A673 (cell line): ENCODE measurements at regions not wholly inside any gene's neighbourhood (a gene's known extent, or its start where the extent isn't known, plus 50 kb on each side); places are given as distances from the start of the nearest gene placed in this dataset.

Experiments used
- BruUV-seq: library from RNA; stranded (reverse); fragments of 400-500 nt; replicated peaks from 2 replicates; lab custom pipeline; 2021; lab: Mats Ljungman, UMichigan
- CTCF ChIA-PET: fragments of 300-600 bp; sonication (Branson Sonifier 250); formaldehyde crosslinking; loops from one replicate; lab custom pipeline; 2022; ENCODE audit warnings: antibody characterized with exemption; lab: Charles Lee
- POLR2A ChIA-PET: fragments of 300-600 bp; sonication (Branson Sonifier 250); formaldehyde crosslinking; loops from one replicate; lab custom pipeline; 2022; ENCODE audit warnings: antibody characterized with exemption; ENCODE audit not compliant: low non-redundant PET; lab: Charles Lee
- DNase-seq: peaks from one replicate; pipeline ENCODE4 v3.0.0-alpha.2; 2015; ENCODE audit warnings: low spot score
- H3K27ac ChIP-seq: fragments of 200-600 bp; sonication (generic); 2 replicates; pipeline ENCODE4 v1.5.1; 2016; ENCODE audit warnings: mixed run types, low read depth, mild to moderate bottlenecking, mixed read lengths, antibody characterized with exemption, low read length; ENCODE audit not compliant: poor library complexity, severe bottlenecking
- H3K27me3 ChIP-seq: fragments of 200-600 bp; sonication (generic); replicated peaks from 2 replicates; pipeline ENCODE4 v1.6.1; 2017; ENCODE audit warnings: mixed run types, low read depth, mild to moderate bottlenecking, mixed read lengths, antibody characterized with exemption, low read length; ENCODE audit not compliant: insufficient read depth, poor library complexity
- H3K36me3 ChIP-seq: fragments of 200-600 bp; sonication (generic); 2 replicates; pipeline ENCODE4 v1.6.1; 2016; ENCODE audit warnings: mixed run types, mild to moderate bottlenecking, mixed read lengths, antibody characterized with exemption, low read length; ENCODE audit not compliant: insufficient read depth, poor library complexity, severe bottlenecking
- H3K4me1 ChIP-seq: fragments of 200-600 bp; sonication (generic); 2 replicates; pipeline ENCODE4 v1.6.1; 2017; ENCODE audit warnings: mixed run types, mild to moderate bottlenecking, mixed read lengths, antibody characterized with exemption, low read length; ENCODE audit not compliant: insufficient read depth, poor library complexity, severe bottlenecking
- H3K4me3 ChIP-seq: fragments of 200-600 bp; sonication (generic); 2 replicates; pipeline ENCODE4 v1.5.1; 2016; ENCODE audit warnings: low read depth, mixed run types, mild to moderate bottlenecking, mixed read lengths, low read length; ENCODE audit not compliant: poor library complexity, severe bottlenecking
- H3K9me3 ChIP-seq: fragments of 200-600 bp; sonication (generic); 2 replicates; pipeline ENCODE4 v1.6.1; 2016; ENCODE audit warnings: mixed run types, low read depth, mild to moderate bottlenecking, mixed read lengths, antibody characterized with exemption, low read length; ENCODE audit not compliant: poor library complexity, severe bottlenecking
- EZH2 ChIP-seq: fragments of 200-600 bp; sonication (generic); IDR thresholded peaks from 2 replicates; pipeline ENCODE4 v1.6.1; 2017; ENCODE audit warnings: borderline replicate concordance, low read depth, mild to moderate bottlenecking, mixed read lengths, antibody characterized with exemption, low read length; ENCODE audit not compliant: poor library complexity, severe bottlenecking
- intact Hi-C: fragments of 100-400 bp; cut with micrococcal nuclease; formaldehyde crosslinking; loops from one replicate; pipeline ENCODE4 v1.10.0; 2022; ENCODE audit not compliant: unreplicated experiment
- TF ChIP-seq, protein P1 (sequence below): fragments of 300-800, 200-600 bp; sonication (generic); conservative IDR thresholded peaks from 2 replicates; pipeline ENCODE4 v1.5.1; 2017; ENCODE audit warnings: low read depth, mild to moderate bottlenecking, antibody characterized with exemption, low read length, moderate library complexity, mixed read lengths

DNA sequence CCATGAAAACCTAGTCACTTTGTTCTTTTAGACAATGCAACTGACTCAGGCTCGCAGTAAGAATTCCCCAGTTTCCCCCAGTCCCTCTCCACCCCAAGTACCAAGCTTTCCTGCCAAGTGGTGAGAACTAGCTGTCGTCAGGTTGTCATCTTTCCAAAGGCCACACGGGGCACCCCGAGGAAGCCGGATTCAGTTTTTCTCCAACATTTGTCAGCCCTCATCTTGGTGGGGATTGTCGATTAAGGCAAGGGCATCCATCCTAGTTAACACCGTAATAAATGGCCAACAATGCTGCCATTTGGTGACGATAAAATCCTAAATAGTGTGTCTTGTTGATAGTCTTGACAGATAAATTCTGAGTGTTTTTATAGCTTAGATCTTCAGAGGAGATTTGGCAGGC is 55.9 kb upstream of the PROX1 start:
- peak; percentile 5 for DNase-seq
- POLR2A ChIA-PET: no interaction called here
- Histone ChIP-seq H3K27me3 (peaks cover 51% of the 10 kb centered on the region), H3K9me3 (no peaks in the 10 kb centered on the region), H3K36me3 (no peaks in the 10 kb centered on the region), H3K27ac (no peak overlapping the region), H3K4me3 (no peak overlapping the region), H3K4me1 (no peaks in the 10 kb centered on the region)
- intact Hi-C loops: no loop called here
- no TSS peak for BruUV-seq
- CTCF ChIA-PET: no interaction called here
- TF ChIP-seq, protein P1, sequence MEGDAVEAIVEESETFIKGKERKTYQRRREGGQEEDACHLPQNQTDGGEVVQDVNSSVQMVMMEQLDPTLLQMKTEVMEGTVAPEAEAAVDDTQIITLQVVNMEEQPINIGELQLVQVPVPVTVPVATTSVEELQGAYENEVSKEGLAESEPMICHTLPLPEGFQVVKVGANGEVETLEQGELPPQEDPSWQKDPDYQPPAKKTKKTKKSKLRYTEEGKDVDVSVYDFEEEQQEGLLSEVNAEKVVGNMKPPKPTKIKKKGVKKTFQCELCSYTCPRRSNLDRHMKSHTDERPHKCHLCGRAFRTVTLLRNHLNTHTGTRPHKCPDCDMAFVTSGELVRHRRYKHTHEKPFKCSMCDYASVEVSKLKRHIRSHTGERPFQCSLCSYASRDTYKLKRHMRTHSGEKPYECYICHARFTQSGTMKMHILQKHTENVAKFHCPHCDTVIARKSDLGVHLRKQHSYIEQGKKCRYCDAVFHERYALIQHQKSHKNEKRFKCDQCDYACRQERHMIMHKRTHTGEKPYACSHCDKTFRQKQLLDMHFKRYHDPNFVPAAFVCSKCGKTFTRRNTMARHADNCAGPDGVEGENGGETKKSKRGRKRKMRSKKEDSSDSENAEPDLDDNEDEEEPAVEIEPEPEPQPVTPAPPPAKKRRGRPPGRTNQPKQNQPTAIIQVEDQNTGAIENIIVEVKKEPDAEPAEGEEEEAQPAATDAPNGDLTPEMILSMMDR: no peak
- TF ChIP-seq EZH2: no peak

DNA sequence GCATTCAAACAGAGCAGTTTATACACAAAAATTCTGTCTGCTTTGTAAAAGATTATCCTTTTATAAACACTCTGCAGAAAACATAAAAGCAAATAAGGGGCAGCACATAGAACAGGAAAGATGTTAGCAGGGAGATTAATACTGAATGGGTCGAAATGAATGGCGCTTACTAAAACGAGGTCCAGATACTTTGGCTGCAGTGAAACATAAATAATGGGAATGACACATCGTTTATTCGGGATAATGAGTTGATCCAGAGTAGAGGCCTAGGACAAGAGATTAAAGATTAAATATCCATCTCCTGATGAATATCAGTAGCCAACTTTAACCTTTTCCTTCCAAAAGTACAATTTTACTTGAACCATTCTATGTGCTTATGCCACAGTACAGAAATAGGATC is 54.4 kb upstream of the PROX1 start:
- H3K27me3 ChIP-seq: peaks cover 41% of the 10 kb centered on the region
- TF ChIP-seq, protein P1: no peak
- no peak for TF ChIP-seq EZH2
- ChIA-PET CTCF (no interaction called here), POLR2A (no interaction called here)
- intact Hi-C loops: no loop called here
- no peaks in the 10 kb centered on the region for H3K9me3 ChIP-seq
- no TSS peak for BruUV-seq
- no peak overlapping the region for H3K27ac ChIP-seq
- no peak for DNase-seq
- no peaks in the 10 kb centered on the region for H3K4me1 ChIP-seq
- no peaks in the 10 kb centered on the region for H3K36me3 ChIP-seq
- H3K4me3 ChIP-seq: no peak overlapping the region

DNA sequence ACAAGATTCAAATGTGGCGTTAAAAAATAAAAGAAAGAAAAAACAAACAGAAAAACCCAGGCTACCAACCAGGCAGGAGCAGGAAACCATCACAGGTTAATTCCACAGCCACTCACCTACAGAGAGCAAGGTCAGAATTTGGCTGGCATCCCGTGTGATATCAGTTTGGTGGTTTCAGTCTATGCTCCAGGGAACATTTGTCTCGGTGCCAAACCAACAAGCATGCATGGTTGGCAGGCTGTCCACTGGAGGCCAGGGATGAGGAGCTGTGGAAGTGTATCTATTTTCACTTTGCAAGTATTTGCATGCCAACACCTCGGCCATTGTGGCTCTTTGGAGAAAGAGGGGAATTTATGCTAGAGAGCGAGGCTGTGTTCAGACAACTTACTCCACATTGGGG is 53.1 kb upstream of the PROX1 start:
- Histone ChIP-seq H3K4me1 (no peaks in the 10 kb centered on the region), H3K27ac (no peak overlapping the region), H3K4me3 (no peak overlapping the region), H3K27me3 (peaks cover 34% of the 10 kb centered on the region), H3K9me3 (no peaks in the 10 kb centered on the region), H3K36me3 (no peaks in the 10 kb centered on the region)
- TF ChIP-seq, protein P1: no peak
- TF ChIP-seq EZH2: no peak
- POLR2A ChIA-PET: no interaction called here
- intact Hi-C loops: no loop called here
- BruUV-seq: no TSS peak
- no peak for DNase-seq
- CTCF ChIA-PET: no interaction called here
